ENCODE measurements at regions not wholly inside any gene's neighbourhood (a gene's known extent, or its start where the extent isn't known, plus 50 kb on each side); places are given as distances from the start of the nearest gene placed in this dataset.

DNA sequence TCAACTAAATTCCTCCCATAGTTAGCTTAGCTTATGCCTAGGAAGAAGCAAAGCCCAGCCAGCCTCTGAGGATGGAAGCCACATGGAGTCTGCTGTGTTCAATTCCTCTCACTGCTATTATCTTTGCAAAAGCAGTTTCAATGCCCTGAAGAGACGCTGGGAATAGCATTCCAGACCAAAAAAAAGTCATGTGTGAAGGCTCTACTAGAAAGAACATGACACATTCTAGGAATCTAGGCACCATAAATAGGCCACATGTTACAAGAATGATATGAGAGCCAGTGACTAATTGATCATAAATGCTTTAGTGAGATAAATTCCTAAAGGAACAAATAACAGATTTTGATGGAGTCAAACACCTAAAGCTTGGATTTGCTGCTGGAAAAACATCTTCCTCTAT lies 800.8 kb downstream of the TUSC7 start:
- Mint-ChIP-seq H3K9me3 (no peaks in the 10 kb centered on the region), H3K27me3 (no peaks in the 10 kb centered on the region), H3K4me1 (no peaks in the 10 kb centered on the region), H3K27ac (peak overlapping the region in 1 of 3 donors; percentile 58), H3K4me3 (no peak overlapping the region), H3K36me3 (no peaks in the 10 kb centered on the region)

DNA sequence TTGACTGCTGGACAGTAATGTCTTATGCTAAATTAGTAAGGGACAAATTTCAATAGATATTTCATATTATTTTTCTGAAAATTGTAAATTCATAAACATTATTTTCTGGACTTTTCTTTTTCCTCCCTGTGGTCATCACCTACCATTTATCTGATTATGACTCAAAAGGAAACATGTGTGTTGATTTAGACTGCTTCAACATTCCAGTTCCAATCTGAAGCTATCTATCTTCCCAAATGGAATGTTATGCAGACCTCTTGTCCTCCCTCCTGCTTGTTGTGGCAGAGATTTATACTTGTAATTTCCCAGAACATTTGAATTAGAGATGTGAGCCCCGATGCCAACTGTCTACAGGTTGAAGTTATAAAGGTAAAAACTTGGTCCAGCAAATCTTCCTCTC lies 803.4 kb downstream of the TUSC7 start:
- H3K36me3 Mint-ChIP-seq: no peaks in the 10 kb centered on the region
- H3K9me3 Mint-ChIP-seq: no peaks in the 10 kb centered on the region
- no peaks in the 10 kb centered on the region for H3K27me3 Mint-ChIP-seq
- no peak overlapping the region for H3K4me3 Mint-ChIP-seq
- no peak overlapping the region for H3K27ac Mint-ChIP-seq
- H3K4me1 Mint-ChIP-seq: no peaks in the 10 kb centered on the region

DNA sequence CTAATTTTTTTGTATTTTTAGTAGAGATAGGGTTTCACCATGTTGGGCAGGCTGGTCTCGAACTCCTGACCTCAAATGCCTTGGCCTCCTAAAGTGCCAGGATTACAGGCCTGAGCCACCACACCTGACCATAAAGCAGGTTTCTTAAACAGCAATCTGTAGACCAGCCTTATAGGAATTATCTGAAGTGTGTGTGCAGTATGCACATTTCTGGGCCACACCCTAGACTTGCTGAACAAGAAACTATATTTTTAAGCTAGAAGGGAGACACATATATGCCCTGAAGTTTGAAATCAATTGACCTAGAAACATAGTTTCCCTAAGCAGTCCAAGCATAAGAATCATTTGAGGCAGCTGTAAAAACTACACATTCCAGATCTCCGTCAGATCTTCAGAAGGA lies 805.7 kb downstream of the TUSC7 start:
- Mint-ChIP-seq H3K27me3 (no peaks in the 10 kb centered on the region), H3K4me3 (no peak overlapping the region), H3K36me3 (no peaks in the 10 kb centered on the region), H3K27ac (no peak overlapping the region), H3K9me3 (no peaks in the 10 kb centered on the region), H3K4me1 (no peaks in the 10 kb centered on the region)

DNA sequence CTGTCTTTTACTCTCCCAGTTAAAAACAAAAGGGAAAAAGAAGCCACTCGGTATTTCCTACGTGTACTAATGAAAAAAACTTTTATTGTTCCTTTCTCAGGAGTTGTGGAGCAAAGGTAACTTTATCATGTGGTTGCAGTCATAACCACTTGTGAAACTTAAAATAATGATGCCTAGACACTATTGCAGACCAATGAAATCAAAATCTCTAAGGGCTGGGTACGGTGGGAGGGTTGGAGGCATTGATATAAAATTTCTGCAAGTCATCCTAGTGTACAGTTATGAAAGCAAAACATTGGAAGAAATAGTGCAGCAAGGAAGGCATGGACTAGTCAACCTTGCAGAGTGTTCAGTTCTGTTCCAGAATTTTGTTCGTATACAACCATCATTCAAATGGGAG lies 808.8 kb downstream of the TUSC7 start:
- no peak overlapping the region for H3K4me3 Mint-ChIP-seq
- H3K36me3 Mint-ChIP-seq: no peaks in the 10 kb centered on the region
- no peaks in the 10 kb centered on the region for H3K9me3 Mint-ChIP-seq
- peaks cover under 1% of the 10 kb centered on the region for H3K27me3 Mint-ChIP-seq
- no peaks in the 10 kb centered on the region for H3K4me1 Mint-ChIP-seq
- no peak overlapping the region for H3K27ac Mint-ChIP-seq

DNA sequence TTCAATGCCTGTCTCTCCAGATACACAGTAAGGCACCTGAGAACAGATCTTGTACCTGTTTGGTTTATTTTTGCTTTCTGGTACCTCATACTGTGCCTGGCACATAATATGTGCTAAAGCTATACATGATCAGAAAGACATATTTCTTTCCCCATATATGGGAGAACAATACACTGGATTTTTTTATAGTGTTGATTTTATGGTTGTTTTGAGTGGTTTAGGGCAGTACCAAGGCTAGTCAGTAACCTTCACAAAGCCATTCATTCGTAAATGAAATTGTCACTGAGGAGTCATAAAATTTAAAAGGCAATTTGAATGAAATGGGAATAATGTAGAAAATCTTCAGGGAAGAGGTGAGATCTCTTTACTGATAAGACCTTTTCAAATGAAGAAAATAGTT lies 810.2 kb downstream of the TUSC7 start:
- H3K36me3 Mint-ChIP-seq: no peaks in the 10 kb centered on the region
- no peak overlapping the region for H3K4me3 Mint-ChIP-seq
- no peaks in the 10 kb centered on the region for H3K9me3 Mint-ChIP-seq

DNA sequence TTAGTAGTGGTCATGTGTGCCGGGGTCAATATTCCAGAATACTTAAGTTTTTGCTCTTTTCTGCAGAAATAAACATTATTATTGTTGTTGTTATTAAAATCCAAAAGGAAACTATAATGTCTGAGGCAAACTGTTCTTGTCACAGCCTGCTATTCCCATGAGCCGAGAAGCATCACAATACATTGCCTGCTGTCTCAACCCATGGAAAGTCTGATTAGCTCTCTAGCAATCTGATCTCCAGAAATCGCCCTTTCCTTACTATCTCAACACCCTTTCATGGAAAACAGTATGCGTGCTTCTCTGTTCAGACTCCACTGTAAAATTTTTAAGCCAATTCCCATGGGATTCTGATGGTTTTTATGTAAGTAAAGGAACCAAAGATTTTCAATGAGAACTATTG lies 811.0 kb downstream of the TUSC7 start:
- peaks cover 2% of the 10 kb centered on the region for H3K27me3 Mint-ChIP-seq
- H3K4me3 Mint-ChIP-seq: no peak overlapping the region
- H3K27ac Mint-ChIP-seq: no peak overlapping the region
- no peaks in the 10 kb centered on the region for H3K9me3 Mint-ChIP-seq
- no peaks in the 10 kb centered on the region for H3K4me1 Mint-ChIP-seq
- no peaks in the 10 kb centered on the region for H3K36me3 Mint-ChIP-seq

More for the DNA sequence above, 810.2 kb downstream of the TUSC7 start:
- no peak overlapping the region for H3K27ac Mint-ChIP-seq
- H3K27me3 Mint-ChIP-seq: peaks cover 2% of the 10 kb centered on the region
- H3K4me1 Mint-ChIP-seq: no peaks in the 10 kb centered on the region

DNA sequence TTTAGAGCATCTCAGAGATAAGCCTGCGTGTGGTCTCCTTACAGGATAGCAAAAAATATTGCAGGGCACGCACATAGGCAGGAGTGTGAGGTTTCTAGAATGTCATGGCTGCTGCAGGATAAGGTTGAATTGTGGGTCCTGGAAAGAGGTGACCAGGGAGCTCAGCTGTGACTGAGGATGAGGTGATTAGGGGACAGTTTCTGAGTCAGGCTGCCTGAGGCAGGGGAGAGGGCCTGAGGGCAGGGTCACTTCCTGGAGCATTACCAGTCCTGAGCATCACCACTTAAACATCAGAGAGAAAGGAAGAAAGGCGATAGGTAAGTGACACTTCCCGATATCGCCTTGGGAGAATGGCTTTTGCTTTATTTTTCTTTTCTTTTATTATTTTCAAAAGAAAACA lies 813.8 kb downstream of the TUSC7 start:
- Mint-ChIP-seq H3K9me3 (no peaks in the 10 kb centered on the region), H3K27me3 (peaks cover 2% of the 10 kb centered on the region), H3K4me1 (no peaks in the 10 kb centered on the region), H3K27ac (no peak overlapping the region), H3K36me3 (no peaks in the 10 kb centered on the region), H3K4me3 (no peak overlapping the region)

DNA sequence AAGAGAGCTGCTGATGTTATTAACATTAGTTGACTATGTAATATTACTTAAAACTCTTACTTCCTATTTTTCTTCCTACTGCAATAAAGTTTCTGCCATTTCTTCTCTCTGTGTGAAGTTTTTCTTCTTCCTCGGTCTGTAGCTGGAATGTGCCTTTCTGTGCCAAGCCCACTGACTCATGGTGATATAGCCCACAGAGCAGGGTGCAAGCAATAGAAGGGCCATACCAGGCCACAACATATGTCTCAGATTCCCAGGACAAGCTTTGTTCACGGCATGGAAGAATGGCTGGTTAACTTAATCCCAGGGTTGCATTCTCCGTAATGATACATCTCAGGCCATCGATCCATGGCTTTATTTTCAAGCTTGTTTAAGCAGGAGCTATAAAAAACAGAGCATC lies 815.3 kb downstream of the TUSC7 start:
- Mint-ChIP-seq H3K9me3 (no peaks in the 10 kb centered on the region), H3K4me1 (no peaks in the 10 kb centered on the region), H3K27ac (no peak overlapping the region), H3K4me3 (no peak overlapping the region), H3K27me3 (peaks cover 2% of the 10 kb centered on the region), H3K36me3 (no peaks in the 10 kb centered on the region)

DNA sequence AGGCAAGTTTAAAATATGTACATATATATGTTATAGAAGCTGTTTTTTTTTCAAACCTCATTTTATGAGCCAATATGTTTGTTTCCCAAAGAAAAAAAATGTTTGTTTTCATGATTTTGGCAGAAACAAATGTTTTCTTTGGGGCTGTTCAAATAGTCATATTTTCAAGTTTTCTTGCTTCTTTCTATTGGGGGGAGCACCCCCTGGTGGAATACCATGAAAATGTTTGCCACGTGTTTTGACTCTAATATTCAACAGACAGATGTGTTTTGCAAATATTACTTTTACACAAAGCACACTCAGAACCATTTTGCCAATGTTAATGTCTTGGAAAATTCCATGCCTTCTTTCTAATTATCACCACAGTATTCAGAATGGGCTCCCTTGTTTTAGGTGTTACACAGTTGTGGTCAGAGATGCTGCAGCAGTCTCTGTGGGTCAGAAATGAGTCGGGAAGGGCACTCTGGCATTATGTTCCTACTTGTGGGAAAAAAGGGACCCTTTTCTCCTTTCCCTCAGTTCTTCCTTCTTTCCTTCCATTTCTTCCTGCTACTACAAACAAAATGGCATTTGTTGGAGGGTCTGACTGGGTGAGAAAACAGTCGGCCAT lies 817.0 kb downstream of the TUSC7 start:
- no peaks in the 10 kb centered on the region for H3K36me3 Mint-ChIP-seq

DNA sequence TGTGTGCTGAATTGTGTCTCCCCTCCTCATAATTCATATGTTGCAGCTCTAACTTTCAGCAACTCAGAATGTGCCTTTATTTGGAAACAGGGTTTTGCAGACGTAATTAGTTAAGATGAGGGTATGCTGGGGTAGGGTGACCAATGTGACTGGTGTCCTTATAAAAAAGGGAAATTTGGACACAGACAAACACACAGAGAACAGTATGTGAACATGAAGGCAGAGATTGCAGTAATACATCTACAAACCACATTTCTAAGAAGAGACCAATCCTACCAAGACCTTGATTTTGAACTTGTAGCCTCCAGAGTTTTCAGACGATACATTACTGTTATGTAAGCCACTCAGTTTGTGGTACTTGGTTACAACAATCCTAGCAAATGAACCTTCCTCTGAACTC lies 817.8 kb downstream of the TUSC7 start:
- H3K27ac Mint-ChIP-seq: no peak overlapping the region
- H3K36me3 Mint-ChIP-seq: no peaks in the 10 kb centered on the region
- no peaks in the 10 kb centered on the region for H3K4me1 Mint-ChIP-seq
- H3K4me3 Mint-ChIP-seq: no peak overlapping the region
- H3K9me3 Mint-ChIP-seq: no peaks in the 10 kb centered on the region
- H3K27me3 Mint-ChIP-seq: peaks cover 2% of the 10 kb centered on the region

More for the DNA sequence above, 817.0 kb downstream of the TUSC7 start:
- Mint-ChIP-seq H3K27me3 (peaks cover 2% of the 10 kb centered on the region), H3K27ac (no peak overlapping the region), H3K9me3 (no peaks in the 10 kb centered on the region), H3K4me1 (no peaks in the 10 kb centered on the region), H3K4me3 (no peak overlapping the region)

DNA sequence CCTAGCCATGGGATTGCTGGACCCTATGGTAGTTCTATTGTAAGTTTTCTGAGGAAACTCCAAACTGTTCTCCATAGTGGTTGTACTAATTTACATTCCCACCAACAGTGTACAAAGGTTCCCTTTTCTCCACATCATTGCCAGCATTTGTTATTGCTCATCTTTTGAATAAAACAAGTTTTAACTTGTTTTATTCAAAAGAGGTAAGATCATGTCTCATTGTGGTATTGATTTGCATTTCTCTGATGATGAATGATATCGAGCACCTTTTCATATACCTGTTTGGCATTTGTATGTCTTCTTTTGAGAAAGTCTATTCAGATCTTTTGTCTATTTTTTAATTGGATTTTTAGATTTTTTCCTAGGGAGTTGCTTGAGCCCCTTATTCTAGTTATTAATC lies 819.1 kb downstream of the TUSC7 start:
- H3K4me1 Mint-ChIP-seq: no peaks in the 10 kb centered on the region
- no peaks in the 10 kb centered on the region for H3K27me3 Mint-ChIP-seq
- no peaks in the 10 kb centered on the region for H3K9me3 Mint-ChIP-seq
- no peaks in the 10 kb centered on the region for H3K36me3 Mint-ChIP-seq
- H3K27ac Mint-ChIP-seq: no peak overlapping the region
- no peak overlapping the region for H3K4me3 Mint-ChIP-seq

DNA sequence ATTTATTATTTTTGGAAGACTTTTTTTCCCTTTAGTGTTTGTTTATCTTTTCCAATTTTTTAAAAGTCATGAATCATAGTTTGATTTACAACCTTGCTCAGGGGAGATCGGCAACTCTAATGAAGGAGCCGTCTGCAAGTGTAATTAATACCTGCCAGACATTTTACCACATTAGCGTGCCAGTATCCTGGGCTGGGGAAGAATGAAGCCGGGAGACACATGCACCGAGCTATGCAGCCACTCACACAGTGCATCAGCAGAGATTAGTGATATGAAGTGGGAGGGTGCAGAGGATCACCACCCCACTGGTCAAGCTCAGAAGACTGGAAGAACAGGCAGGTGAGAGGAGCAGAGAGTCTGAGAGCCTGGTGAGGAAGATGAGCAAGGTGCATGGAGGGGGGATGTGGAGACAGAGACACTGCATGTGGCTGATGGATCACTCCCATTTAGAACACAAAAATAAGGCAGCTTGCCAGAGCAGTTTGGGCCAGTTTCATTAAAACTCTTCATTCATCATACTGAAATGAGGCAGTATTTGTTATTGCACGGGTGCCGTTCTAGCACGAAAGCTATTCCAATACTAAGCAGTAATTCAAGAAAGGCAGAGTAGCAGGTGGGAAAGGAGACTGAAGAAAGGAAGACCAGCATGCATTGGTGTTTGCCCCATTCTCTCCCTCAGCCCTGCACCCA lies 821.6 kb downstream of the TUSC7 start:
- Mint-ChIP-seq H3K27ac (no peak overlapping the region), H3K9me3 (peaks cover 0 to 1% (median 0%) of the 10 kb centered on the region in 3 donors), H3K4me1 (no peaks in the 10 kb centered on the region), H3K36me3 (no peaks in the 10 kb centered on the region), H3K4me3 (no peak overlapping the region), H3K27me3 (no peaks in the 10 kb centered on the region)

DNA sequence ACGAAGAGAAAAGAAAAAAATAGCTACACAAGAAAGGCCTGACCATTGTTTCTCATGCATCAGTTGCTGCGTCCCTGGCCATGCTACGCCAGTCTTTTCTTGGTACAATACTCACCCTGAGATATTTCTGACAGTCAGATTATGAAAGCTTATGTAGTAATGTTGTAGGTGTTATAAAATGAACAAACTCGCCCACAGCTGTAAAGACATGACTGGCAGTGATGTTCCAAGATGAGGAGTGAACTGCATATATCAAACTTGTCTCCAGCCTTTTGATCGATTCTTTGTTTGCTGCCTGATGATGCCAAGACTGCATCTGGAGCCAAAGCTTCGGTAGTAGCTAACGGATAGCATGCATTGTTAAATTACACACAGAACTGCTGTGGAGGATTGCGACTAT lies 822.7 kb downstream of the TUSC7 start:
- no peak overlapping the region for H3K27ac Mint-ChIP-seq
- H3K4me3 Mint-ChIP-seq: no peak overlapping the region
- H3K4me1 Mint-ChIP-seq: no peaks in the 10 kb centered on the region
- H3K9me3 Mint-ChIP-seq: peaks cover 1 to 3% (median 2%) of the 10 kb centered on the region in 3 donors
- H3K27me3 Mint-ChIP-seq: peaks cover 2% of the 10 kb centered on the region
- H3K36me3 Mint-ChIP-seq: no peaks in the 10 kb centered on the region

DNA sequence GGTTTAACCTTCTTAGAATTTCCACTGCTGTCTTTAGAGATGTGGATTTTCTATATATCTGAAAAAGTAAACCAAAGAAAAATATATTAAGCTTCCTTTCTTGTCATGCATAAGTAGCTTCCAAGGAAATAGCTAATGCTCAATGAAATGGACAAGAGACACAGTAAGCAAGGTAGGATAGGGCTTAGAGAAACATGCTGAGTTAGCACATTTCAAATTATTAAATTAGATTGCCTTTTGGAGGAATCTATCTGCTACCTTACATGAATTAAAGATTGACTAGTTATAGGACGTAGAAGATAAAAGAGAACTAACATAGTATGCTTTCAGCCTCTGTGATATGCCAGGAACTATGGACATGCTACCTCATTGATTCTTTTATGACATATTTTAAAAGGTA lies 824.6 kb downstream of the TUSC7 start:
- Mint-ChIP-seq H3K4me1 (no peaks in the 10 kb centered on the region), H3K27me3 (peaks cover 2% of the 10 kb centered on the region), H3K36me3 (no peaks in the 10 kb centered on the region), H3K9me3 (peaks cover 1 to 3% (median 2%) of the 10 kb centered on the region in 3 donors), H3K27ac (no peak overlapping the region), H3K4me3 (no peak overlapping the region)

DNA sequence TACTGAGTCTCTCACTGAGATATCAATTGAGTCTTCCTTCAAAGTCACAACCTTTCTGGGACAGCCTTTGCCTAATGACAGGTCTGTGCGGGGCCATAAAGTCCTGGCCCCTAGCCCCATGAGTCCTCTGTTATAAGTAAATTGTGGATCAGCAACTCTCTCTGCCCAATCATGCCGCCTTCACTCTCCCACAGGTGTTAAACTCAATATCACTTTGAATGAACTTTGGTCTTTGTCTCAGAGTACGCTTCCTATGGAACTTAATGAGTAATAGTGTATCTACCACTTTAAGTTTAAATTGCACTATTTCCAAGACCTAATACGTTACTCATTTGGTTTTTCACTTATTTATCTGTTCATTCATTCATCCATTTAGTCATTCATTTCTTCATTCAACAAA lies 826.4 kb downstream of the TUSC7 start:
- H3K27me3 Mint-ChIP-seq: peaks cover 2% of the 10 kb centered on the region
- H3K9me3 Mint-ChIP-seq: peaks cover 1 to 3% (median 2%) of the 10 kb centered on the region in 3 donors
- H3K4me3 Mint-ChIP-seq: no peak overlapping the region
- H3K4me1 Mint-ChIP-seq: no peaks in the 10 kb centered on the region
- H3K36me3 Mint-ChIP-seq: no peaks in the 10 kb centered on the region
- H3K27ac Mint-ChIP-seq: no peak overlapping the region

DNA sequence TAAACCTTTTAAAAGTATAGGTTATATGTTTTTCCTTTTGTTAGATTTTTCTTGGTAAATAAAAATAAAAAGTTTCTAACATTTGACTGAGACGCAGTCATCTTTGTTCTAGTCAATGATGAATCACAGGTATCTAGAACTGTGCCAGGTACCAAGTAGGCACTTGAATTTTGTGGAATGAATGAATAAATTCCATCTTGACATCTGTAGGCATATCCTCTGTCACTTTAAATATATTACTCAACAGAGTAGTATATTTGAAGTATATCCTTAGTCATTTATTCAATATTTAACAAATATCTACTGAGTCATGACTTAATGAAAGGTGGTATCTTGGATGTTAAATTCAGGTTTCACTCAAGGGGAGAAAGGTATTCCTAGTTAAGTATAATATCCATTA lies 828.4 kb downstream of the TUSC7 start:
- Mint-ChIP-seq H3K4me3 (no peak overlapping the region), H3K9me3 (peaks cover 1 to 3% (median 2%) of the 10 kb centered on the region in 3 donors), H3K4me1 (no peaks in the 10 kb centered on the region), H3K27me3 (peaks cover 2% of the 10 kb centered on the region), H3K27ac (no peak overlapping the region), H3K36me3 (no peaks in the 10 kb centered on the region)

All from IgD-negative memory B cell (primary cell).